Medulla oblongata (tissue), 1 donor: ENCODE measurements at regions not wholly inside any gene's neighbourhood (a gene's known extent, or its start where the extent isn't known, plus 50 kb on each side); places are given as distances from the start of the nearest gene placed in this dataset.
A peak's percentile ranks its signal among the peaks of the same experiment; 100 is the strongest.

ENCODE experiments used
- DNase-seq: peaks from one replicate; pipeline ENCODE4 v3.0.0-alpha.2; 2015; ENCODE audit errors: extremely low spot score

GRCh38 chr2:12928775-12929401 is 212.2 kb downstream of the TRIB2 start:
- DNase-seq = no peak

- no peak for DNase-seq
Measured at GRCh38 chr2:12929758-12930157, 213.0 kb downstream of the TRIB2 start.

DNA sequence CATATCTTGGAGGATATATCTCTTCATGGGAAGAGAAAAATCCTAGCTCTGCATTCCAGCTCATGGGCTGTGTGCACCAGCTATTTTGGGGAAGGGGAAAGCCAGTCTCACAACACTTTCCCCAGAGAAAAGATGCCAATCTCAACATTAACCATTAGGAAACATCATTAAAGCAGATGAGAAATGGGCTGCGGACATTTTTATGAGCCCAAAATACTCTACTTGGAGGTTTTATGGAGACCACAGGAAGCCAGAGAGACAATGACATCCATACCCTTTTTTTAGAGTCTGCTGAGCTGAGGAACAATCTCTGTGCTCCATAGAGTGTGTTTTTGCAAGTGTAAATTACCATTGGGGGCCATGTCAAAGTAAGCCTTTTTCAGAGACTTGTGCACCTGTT is 213.7 kb downstream of the TRIB2 start:
- no peak for DNase-seq

DNA sequence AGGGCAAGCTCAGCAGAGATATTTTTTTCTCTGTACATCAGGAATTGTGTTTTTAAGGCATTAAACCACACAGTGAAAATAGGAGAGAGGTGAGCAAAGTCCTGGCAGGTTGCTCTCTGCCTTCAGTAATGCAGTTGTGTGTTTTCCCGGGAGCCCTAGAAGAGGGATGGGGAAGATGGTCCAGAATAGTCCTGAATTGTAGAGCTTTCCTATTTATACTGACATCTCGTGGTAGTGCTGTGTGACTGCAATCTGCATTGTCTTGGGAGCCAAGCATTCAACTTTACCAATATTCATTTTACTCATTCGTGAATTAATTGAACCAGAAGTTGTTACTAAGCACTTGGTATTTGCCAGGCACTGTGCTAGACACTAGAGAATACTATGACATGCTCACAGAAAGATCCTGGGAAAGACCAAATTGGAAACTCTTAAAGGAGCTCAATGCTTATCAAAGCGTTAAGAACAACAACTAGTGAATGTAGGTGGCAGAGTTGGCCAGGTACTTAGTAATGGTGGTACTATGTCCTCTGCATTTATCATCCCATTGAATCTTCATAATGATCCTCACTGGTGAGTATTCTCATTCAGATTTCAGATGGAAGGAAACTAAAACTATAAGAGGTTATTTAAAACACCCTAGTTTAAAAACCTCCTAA is 214.6 kb downstream of the TRIB2 start:
- peak; percentile 64 for DNase-seq

DNA sequence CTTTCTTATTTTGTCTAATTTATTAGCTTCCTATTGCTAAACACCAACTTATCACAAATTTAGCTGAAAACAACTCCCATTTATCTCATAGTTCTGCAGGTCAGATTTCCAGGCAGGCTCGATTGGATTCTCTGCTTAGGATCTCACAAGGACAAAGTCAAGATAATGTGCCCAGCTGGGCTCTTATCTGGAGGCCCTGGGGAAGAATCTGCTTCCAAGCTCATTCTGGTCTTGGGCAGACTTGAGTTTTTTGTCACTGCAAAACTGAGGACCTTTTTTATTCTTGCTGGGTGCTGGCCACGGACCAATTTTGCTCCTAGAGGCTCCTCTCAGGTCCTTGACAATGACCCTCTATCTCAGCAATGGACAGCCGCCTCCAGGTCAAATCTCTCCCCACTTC is 215.5 kb downstream of the TRIB2 start:
- no peak for DNase-seq

DNA sequence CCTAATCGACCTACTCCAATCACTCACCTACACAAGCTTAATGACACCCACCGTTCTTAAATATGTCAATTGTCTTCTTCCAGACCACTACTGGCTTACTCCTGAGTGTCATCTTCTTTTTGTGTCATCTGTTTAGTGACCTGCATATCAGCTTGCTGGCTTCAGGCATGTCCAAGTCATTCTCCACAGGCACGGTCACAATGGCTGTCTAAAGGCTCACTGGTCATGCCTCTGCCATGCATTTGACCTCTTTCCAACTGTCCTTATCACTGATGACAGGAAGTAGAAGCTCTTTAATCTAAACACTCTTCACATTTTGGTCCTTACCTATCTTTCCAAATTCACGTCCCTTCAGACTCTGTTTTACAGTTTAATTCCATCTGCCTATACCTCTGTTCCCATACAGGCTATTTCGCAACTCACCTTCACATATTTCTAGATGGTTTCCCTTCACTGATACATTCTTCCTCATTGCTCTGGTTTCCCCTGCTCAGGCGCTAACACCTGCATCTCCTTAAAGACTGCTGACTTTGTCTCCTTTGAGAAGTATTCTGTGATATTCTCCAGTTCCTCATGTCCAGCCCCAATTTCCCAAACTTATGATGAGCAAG is 217.5 kb downstream of the TRIB2 start:
- no peak for DNase-seq

DNA sequence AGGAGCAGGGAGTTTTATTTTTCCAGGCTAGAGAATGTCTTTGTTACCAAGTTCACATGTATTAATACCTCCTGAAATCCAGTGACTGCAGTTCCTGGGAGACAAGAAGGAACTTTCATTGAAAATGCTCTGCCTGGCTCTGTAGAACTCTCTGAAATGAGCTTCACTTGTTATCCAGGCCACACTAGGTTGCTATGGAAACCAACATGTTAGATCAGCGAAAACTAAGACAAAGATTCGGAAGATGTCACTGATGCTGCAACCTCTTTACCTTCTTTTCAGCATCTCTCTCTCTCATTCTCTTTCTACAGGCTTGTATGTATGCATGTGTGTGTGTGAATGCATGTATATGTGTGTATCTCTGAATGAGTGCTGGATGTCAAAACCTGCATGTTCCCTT is 218.5 kb downstream of the TRIB2 start:
- peak; percentile 25 for DNase-seq

DNA sequence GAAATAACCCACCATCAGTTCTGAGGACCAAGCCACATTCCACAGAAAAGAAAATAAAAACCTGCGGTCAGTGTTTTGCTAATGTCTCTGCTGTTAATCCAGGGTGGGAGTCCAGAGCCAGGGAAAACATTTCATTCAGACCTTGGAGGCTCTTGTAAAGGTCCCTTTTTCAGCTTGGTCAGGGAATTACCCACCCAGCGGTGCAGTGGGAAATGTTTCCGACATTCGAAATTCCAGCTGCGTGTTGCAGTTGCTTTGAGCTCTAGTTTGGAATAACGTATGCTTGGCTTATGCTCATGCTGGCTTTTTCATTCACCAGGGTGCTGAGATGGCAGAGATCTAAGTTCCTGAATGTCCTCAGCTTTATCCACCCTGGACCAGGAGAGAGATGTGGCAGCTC is 219.1 kb downstream of the TRIB2 start:
- no peak for DNase-seq

DNA sequence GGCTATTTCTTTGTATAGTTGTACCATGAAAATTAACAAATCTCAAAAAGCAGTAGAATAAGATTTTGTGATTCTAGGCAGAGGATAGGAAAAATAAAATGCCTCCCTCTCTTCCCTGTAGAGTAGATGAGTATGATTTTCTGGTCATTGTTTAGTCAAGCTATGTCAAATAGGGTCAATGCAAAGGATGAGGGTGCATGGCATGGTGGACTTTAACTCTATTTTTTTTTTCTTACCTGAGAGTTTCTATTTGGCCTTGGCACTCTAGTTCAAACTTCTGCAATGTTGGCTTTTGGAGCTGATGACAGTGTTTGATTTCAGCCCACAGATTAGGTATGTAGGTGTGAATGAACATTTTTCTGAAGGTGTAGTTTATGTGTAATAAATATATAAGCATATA is 224.5 kb downstream of the TRIB2 start:
- DNase-seq = no peak

DNA sequence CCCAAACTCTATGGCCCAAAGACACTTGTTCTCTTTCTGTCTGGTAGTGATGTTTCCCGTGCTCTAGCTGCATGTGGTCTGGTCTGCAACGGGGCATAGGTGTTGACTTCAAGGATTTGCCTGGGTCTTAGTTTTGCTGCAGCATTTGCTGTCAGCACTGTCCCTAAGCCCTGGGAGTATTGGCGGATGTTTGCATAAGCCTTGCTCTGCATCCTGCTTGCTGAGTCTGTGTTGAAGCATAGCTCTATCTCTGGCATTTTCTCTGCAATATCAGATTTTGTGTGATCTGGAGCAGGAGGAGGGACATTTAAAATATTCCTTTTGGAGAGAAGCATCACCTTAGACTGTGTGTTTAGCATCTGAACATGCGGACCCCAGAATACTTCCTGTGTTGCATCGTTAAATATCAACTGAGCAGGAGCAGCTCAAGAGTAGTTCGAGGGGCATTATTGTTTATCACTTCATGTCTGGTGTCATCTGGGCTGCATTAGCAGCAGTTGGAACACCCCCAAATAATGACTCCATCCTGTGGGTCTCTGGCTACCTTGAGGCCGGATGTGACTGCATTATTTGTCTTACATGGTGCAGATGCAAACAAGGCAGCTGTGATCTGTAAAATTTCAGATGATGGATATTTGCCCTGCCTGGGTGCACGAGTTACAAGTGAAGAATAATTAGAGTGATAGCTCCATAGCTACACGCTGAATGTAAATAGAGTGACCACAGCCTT is 231.7 kb downstream of the TRIB2 start:
- no peak for DNase-seq

DNA sequence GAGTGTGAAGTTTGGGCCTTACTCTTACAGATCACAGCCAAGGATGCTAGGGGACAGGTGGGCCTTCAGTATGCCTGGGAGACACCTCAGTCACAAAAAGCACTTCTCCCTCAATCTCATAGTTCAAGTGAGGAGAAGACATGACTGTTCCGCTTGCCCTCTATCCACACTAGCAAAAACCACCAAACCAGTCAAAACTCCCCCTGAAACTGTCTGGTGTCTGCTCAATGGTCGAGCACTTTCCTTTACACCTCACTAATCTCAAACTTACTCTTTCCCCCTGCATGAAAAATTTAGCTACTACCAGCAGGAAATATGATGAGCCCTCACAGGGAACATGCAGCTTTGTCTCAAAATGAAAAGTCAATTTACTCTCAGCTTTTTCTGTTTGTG is 232.2 kb downstream of the TRIB2 start:
- no peak for DNase-seq

DNA sequence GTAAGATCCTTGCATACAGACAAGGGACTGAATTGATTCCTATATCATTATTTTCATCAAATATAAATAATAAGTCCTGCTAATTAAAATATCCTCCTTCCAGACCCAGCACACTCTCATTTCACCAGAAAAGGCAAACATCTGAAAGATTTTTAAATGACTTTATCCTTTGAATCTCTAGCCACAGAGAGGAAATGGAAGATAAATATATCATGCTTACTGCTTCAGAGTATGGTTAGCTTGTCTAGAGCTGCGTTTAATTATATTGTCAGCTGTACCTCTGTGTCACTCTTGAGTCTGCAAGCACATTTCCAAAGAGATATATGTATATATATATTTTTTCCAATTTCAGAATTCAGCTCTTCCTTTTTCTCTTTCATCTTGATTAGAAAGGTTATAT is 232.7 kb downstream of the TRIB2 start:
- no peak for DNase-seq

DNA sequence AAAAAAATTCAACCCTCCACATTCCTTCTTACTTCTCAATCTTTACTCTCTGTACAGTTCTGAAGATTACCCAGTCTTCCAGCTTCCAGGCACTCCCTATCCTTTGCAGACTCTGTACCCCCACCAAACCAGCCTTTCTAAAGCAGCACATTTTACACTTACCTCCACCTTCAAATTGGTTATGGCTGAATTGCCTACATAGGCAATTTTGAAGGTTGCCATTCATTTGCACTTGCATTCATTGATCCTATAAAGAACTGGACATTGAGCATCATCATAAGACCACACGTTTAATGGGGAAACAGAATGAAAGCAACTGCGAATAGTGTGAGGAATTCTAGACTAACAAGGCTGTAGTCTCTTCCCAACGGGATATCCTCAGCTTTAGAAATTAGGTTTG is 233.4 kb downstream of the TRIB2 start:
- no peak for DNase-seq

DNA sequence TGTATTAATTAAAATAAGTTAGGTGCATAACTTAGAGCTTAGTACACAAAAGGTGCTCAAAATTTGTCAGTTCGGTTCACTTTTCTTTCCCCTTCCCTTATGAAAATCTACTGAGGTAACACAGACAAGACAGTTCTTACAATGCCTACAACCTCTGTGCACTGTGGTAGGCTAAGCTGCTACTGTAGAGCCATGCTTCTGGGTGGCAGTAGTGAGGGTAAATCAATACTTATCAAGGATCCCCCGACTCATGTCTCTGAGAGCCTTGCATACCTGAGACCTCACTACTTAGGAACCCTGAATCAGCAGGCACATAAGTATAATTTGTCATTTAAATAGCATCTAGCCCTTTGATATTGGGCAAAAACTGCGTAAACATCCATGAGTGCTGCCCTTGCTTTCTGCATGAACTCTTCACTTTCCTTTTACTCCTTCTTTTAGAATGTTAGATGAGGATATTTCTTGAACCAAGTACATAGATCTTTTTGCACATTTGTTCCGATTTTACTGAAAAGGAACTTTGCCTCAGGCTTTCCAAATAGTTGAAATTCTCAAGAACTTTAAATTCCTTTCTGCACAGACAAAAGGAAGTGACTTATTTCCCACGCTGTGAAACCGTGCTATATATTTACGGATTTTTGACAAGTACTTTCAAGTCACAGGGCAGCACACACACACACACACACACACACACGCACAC is 234.4 kb downstream of the TRIB2 start:
- no peak for DNase-seq

GRCh38 chr2:12951657-12951973 is 234.9 kb downstream of the TRIB2 start:
- DNase-seq = no peak

DNA sequence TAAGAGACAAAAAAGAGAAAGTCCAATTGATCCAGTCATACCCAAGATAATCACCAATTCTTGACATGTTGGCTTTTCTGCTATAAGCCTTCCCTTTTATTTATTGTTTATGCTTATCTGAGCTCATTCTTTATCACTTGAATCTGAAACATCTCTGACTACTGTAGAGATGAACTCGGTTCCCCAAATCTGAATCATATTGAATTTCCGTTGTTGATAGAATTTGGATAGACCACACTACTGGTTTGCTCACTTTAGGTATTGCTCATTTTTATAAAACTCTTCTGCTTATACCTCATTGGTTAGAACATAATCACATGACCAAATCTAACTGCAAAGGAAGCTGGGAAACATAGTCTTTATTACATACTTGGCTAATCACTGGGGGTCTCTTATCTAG is 236.9 kb downstream of the TRIB2 start:
- no peak for DNase-seq

DNA sequence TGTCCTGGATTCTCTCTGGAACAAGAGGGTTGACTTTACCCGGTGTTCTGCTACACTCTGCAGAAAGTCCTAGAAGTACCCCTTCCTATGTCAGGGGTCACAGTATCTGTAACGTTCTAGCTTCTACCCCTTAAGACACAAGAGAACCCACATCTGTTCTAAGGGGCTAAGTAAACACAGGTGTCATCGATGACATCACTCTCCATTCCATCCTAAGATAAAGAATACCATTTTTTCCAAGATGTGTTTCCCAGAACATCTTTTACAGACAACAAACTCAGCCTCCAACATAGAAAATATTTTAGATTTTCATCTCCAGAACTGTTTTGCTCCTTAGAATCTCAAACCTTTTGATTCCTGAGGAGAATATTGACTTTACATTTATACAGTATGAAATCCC is 239.1 kb downstream of the TRIB2 start:
- DNase-seq = no peak

DNA sequence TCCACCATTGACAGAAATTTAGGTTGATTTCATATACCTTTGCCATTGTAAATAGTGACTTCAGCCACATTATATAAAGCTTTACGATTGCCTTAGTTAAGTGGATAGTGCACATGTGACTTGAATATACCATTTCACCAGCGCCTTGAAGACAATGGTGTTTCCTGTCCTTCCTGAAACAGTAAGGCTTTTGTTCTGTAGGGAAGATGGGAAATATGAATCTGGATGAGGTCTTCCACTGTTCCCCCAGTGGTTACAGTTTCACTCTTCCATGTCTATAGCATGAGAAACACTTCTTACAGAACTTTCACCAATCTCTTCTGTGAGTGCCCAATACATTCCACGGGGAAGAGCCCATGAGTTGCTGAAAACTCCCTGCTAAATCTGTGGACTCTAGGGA is 240.5 kb downstream of the TRIB2 start:
- DNase-seq = no peak

DNA sequence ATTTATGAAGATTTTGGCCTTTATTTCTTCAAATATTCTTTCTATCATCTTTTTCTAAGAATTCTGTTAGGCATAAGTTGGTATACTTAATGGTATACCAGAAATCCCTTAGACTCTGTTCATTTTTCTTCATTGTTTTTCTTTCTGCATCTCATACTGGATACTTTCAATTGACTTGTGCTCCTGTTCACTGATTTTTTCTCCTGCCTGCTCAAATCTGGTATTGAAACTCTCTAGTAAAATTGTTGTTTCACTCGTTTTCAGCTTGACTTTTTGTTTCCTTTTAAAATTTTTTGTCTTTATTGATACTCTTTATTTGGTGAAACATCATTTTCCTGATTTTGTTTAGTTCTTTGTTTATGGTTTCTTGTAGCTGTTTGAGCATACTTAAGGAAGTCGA is 243.2 kb downstream of the TRIB2 start:
- no peak for DNase-seq

- DNase-seq = no peak
Measured at GRCh38 chr2:12960671-12961070, 243.9 kb downstream of the TRIB2 start.

DNA sequence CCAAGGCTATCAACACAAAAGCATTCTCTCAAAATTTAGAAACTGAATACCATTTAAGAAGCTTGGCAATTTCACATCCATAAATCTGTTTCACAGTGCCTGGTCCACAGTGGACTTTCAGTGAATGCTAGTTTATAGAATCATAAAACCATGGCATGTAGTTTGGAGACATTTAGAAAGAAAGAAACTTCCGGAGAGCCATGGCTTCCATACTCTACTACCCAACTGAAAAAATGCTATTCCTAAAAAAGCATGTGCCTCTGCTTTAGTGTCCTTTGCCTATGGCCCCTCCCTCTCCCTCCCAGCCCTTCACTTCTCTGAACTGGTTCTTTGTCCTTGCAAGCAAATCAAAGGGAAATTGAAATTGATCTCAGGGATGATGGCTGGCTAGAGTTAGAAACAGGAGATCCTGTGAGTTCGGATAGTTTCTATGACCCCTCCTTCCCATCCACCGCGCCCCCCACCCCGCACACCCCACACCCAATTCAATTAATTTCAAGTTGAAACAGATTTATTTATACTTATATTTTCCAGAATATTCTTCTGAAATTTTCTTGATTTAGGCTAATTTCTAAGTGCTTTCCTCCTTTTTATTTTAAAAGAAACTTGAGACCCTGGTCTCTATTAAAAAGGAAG is 248.3 kb downstream of the TRIB2 start:
- no peak for DNase-seq
